H9 (cell line): ENCODE measurements at regions not wholly inside any gene's neighbourhood (a gene's known extent, or its start where the extent isn't known, plus 50 kb on each side); places are given as distances from the start of the nearest gene placed in this dataset.

Source experiments
- DNase-seq: peaks from one replicate; pipeline ENCODE4 v3.0.0-alpha.2; 2017
- H2AFZ ChIP-seq: one replicate; pipeline ENCODE4 v1.6.1; 2013; ENCODE audit warnings: mild to moderate bottlenecking, low read length, control low read depth, moderate library complexity
- H2AK5ac ChIP-seq: 2 replicates; pipeline ENCODE4 v1.6.1; 2013; ENCODE audit warnings: low read length, control low read depth, mixed read lengths; ENCODE audit not compliant: insufficient read length
- H2BK120ac ChIP-seq: one replicate; pipeline ENCODE4 v1.6.1; 2013; ENCODE audit warnings: low read depth, mild to moderate bottlenecking, low read length, control low read depth, inconsistent platforms; ENCODE audit not compliant: poor library complexity, severe bottlenecking
- H2BK12ac ChIP-seq: 2 replicates; pipeline ENCODE4 v1.6.1; 2013; ENCODE audit warnings: low read length, control low read depth, mixed read lengths, low read depth; ENCODE audit not compliant: insufficient read length
- H2BK15ac ChIP-seq: 2 replicates; pipeline ENCODE4 v1.6.1; 2013; ENCODE audit warnings: low read depth, low read length, control low read depth
- H2BK20ac ChIP-seq: one replicate; pipeline ENCODE4 v1.6.1; 2013; ENCODE audit warnings: low read depth, mild to moderate bottlenecking, low read length, control low read depth, inconsistent platforms; ENCODE audit not compliant: poor library complexity, severe bottlenecking
- H2BK5ac ChIP-seq: 2 replicates; pipeline ENCODE4 v1.6.1; 2013; ENCODE audit warnings: low read length, control low read depth, mixed read lengths; ENCODE audit not compliant: insufficient read length
- H3K14ac ChIP-seq: 2 replicates; pipeline ENCODE4 v1.6.1; 2013; ENCODE audit warnings: low read length, control low read depth; ENCODE audit not compliant: insufficient read depth
- H3K18ac ChIP-seq: 2 replicates; pipeline ENCODE4 v1.6.1; 2013; ENCODE audit warnings: low read depth, mild to moderate bottlenecking, mixed read lengths, low read length, control low read depth; ENCODE audit not compliant: insufficient read length
- H3K23ac ChIP-seq: 2 replicates; pipeline ENCODE4 v1.6.1; 2013; ENCODE audit warnings: low read length, control low read depth, mixed read lengths, low read depth; ENCODE audit not compliant: insufficient read length
- H3K23me2 ChIP-seq: 2 replicates; pipeline ENCODE4 v1.6.1; 2013; ENCODE audit warnings: low read depth, mild to moderate bottlenecking, mixed read lengths, low read length, control low read depth; ENCODE audit not compliant: insufficient read length, poor library complexity, severe bottlenecking
- H3K27ac ChIP-seq: 2 replicates; pipeline ENCODE4 v1.5.1; 2013; ENCODE audit warnings: low read length, control low read depth, mixed read lengths, low read depth; ENCODE audit not compliant: insufficient read length
- H3K27me3 ChIP-seq: 2 replicates; pipeline ENCODE4 v1.6.1; 2013; ENCODE audit warnings: low read length, control low read depth, inconsistent platforms; ENCODE audit not compliant: insufficient read depth
- H3K4ac ChIP-seq: 2 replicates; pipeline ENCODE4 v1.6.1; 2013; ENCODE audit warnings: low read depth, mild to moderate bottlenecking, control low read depth, inconsistent platforms, low read length, moderate library complexity
- H3K4me1 ChIP-seq: 2 replicates; pipeline ENCODE4 v1.6.1; 2013; ENCODE audit warnings: low read length, control low read depth, inconsistent platforms; ENCODE audit not compliant: insufficient read depth
- H3K4me2 ChIP-seq: 2 replicates; pipeline ENCODE4 v1.6.1; 2013; ENCODE audit warnings: low read length, control low read depth, mixed read lengths; ENCODE audit not compliant: insufficient read length, insufficient read depth
- H3K56ac ChIP-seq: 2 replicates; pipeline ENCODE4 v1.6.1; 2013; ENCODE audit warnings: low read depth, mild to moderate bottlenecking, mixed read lengths, low read length, control low read depth; ENCODE audit not compliant: insufficient read length
- H3K79me1 ChIP-seq: 2 replicates; pipeline ENCODE4 v1.6.1; 2013; ENCODE audit warnings: low read depth, mild to moderate bottlenecking, moderate library complexity, low read length, control low read depth, inconsistent platforms; ENCODE audit not compliant: insufficient read depth, poor library complexity, severe bottlenecking
- H3K79me2 ChIP-seq: 2 replicates; pipeline ENCODE4 v1.6.1; 2013; ENCODE audit warnings: low read length, control low read depth, inconsistent platforms; ENCODE audit not compliant: insufficient read depth
- H3K9ac ChIP-seq: 2 replicates; pipeline ENCODE4 v1.6.1; 2013; ENCODE audit warnings: low read length, control low read depth, mixed read lengths; ENCODE audit not compliant: insufficient read length; ENCODE audit errors: extremely low read depth
- H3K9me3 ChIP-seq: one replicate; pipeline ENCODE4 v1.6.1; 2013; ENCODE audit warnings: low read depth, low read length, inconsistent platforms; ENCODE audit not compliant: control insufficient read depth
- H3T11ph ChIP-seq: one replicate; pipeline ENCODE4 v1.6.1; 2013; ENCODE audit warnings: mild to moderate bottlenecking, low read length, control low read depth, inconsistent platforms
- H4K20me1 ChIP-seq: one replicate; pipeline ENCODE4 v1.6.1; 2013; ENCODE audit not compliant: control insufficient read depth, insufficient read length, insufficient read depth
- H4K5ac ChIP-seq: 2 replicates; pipeline ENCODE4 v1.6.1; 2013; ENCODE audit warnings: low read depth, mild to moderate bottlenecking, mixed read lengths, low read length, control low read depth; ENCODE audit not compliant: insufficient read length
- H4K8ac ChIP-seq: replicated peaks from 2 replicates; pipeline ENCODE4 v1.6.1; 2013; ENCODE audit warnings: low read length, control low read depth, mixed read lengths, low read depth; ENCODE audit not compliant: insufficient read length
- H4K91ac ChIP-seq: 2 replicates; pipeline ENCODE4 v1.6.1; 2013; ENCODE audit warnings: low read depth, mild to moderate bottlenecking, moderate library complexity, mixed read lengths, low read length, control low read depth; ENCODE audit not compliant: insufficient read length
- H3K27ac Mint-ChIP-seq, 3 experiments: 2 replicates in 2 of 3; 3 replicates in 1 of 3; pipeline ENCODE4 v1.8.0; 2020 to 2021; ENCODE audit warnings: mixed read lengths in 3 of 3, mild to moderate bottlenecking in 1 of 3, moderate library complexity in 1 of 3
- H3K27me3 Mint-ChIP-seq: 2 replicates; pipeline ENCODE4 v1.8.0; 2021; ENCODE audit warnings: low read depth, mild to moderate bottlenecking, moderate library complexity, mixed read lengths
- H3K36me3 Mint-ChIP-seq, 3 experiments: 2 replicates in 2 of 3; 3 replicates in 1 of 3; pipeline ENCODE4 v1.8.0; 2020 to 2021; ENCODE audit warnings: low read depth in 3 of 3, mixed read lengths in 3 of 3; ENCODE audit not compliant: insufficient read depth in 1 of 3
- H3K4me1 Mint-ChIP-seq, 2 experiments: 2 replicates each; pipeline ENCODE4 v1.8.0; 2020; ENCODE audit warnings: mixed read lengths in 2 of 2
- H3K4me3 Mint-ChIP-seq, 2 experiments: 2 replicates in 1 of 2; 3 replicates in 1 of 2; pipeline ENCODE4 v1.8.0; 2020 to 2021; ENCODE audit warnings: mild to moderate bottlenecking in 2 of 2, mixed read lengths in 2 of 2, moderate library complexity in 1 of 2
- H3K9me3 Mint-ChIP-seq, 2 experiments: 2 replicates in 1 of 2; 3 replicates in 1 of 2; pipeline ENCODE4 v1.8.0; 2020; ENCODE audit warnings: mild to moderate bottlenecking in 2 of 2, mixed read lengths in 2 of 2, moderate library complexity in 1 of 2
- WGBS: extraction: QIAGEN DNeasy Blood & Tissue Kit; methylation state at CpG from one replicate; pipeline ENCODE4 v1.1.7; 2013; ENCODE audit warnings: missing lambda C conversion rate, low lambda C conversion rate, mixed read lengths; ENCODE audit not compliant: insufficient read length; ENCODE audit errors: extremely low coverage; 5-methylcytosine and 5-hydroxymethylcytosine counted together
- TF ChIP-seq, protein P1 (sequence below): fragments of 200-600 bp; sonication (generic); conservative IDR thresholded peaks from 3 replicates; pipeline ENCODE4 v1.8.0; 2021; ENCODE audit warnings: antibody characterized with exemption, mild to moderate bottlenecking

DNA sequence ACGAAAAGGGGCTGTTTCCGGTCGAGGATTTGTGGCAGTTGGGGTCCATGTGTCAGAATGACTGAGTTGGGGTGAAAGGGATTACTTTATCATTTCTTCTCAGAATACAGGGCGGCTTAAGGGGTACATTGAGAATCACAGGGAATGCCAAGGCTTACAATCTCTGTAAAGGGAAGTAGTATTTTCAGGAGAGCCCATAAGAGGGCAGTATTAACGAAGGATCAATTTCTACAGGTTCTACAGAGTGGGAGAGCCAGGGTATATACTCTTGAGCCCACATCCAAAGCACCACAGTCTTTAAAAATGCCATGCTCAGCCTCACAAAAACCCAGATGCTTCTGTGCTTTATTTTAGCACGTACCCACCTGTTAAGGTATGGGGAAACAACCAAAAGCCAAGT is 67.7 kb upstream of the ZXDA start:
- Histone ChIP-seq H3K4ac (no peak overlapping the region), H2BK12ac (no peak overlapping the region), H3K23me2 (no peaks in the 10 kb centered on the region), H3K56ac (no peak overlapping the region), H3K18ac (no peak overlapping the region), H2BK15ac (no peak overlapping the region), H3T11ph (no peak overlapping the region), H3K4me2 (no peak overlapping the region), H4K5ac (no peak overlapping the region), H3K27ac (no peak overlapping the region), H3K79me2 (no peaks in the 10 kb centered on the region), H4K8ac (no peak overlapping the region), H3K79me1 (no peaks in the 10 kb centered on the region), H3K9ac (no peak overlapping the region), H3K23ac (no peak overlapping the region), H4K91ac (no peak overlapping the region), H3K14ac (no peak overlapping the region), H3K9me3 (peaks cover 53% of the 10 kb centered on the region), H2BK120ac (no peak overlapping the region), H2BK20ac (no peak overlapping the region), H3K27me3 (no peaks in the 10 kb centered on the region), H2AFZ (no peak overlapping the region), H3K4me1 (no peaks in the 10 kb centered on the region), H2AK5ac (no peak overlapping the region), H2BK5ac (no peak overlapping the region), H4K20me1 (no peaks in the 10 kb centered on the region)
- Mint-ChIP-seq H3K27me3 (no peaks in the 10 kb centered on the region), H3K9me3 (peaks cover 78 to 84% of the 10 kb centered on the region in 2 experiments), H3K36me3 (peaks cover 1 to 22% (median 9%) of the 10 kb centered on the region in 3 experiments; a peak in 5 of 7 replicates), H3K27ac (no peak overlapping the region), H3K4me3 (no peak overlapping the region), H3K4me1 (no peaks in the 10 kb centered on the region)
- TF ChIP-seq, protein P1, sequence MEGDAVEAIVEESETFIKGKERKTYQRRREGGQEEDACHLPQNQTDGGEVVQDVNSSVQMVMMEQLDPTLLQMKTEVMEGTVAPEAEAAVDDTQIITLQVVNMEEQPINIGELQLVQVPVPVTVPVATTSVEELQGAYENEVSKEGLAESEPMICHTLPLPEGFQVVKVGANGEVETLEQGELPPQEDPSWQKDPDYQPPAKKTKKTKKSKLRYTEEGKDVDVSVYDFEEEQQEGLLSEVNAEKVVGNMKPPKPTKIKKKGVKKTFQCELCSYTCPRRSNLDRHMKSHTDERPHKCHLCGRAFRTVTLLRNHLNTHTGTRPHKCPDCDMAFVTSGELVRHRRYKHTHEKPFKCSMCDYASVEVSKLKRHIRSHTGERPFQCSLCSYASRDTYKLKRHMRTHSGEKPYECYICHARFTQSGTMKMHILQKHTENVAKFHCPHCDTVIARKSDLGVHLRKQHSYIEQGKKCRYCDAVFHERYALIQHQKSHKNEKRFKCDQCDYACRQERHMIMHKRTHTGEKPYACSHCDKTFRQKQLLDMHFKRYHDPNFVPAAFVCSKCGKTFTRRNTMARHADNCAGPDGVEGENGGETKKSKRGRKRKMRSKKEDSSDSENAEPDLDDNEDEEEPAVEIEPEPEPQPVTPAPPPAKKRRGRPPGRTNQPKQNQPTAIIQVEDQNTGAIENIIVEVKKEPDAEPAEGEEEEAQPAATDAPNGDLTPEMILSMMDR, result no peak
- DNase-seq, result no peak
- no CpG with 5 or more reads among the region's 6 CpGs for WGBS
